Suprapubic skin (tissue), 4 donors: ENCODE measurements at regions not wholly inside any gene's neighbourhood (a gene's known extent, or its start where the extent isn't known, plus 50 kb on each side); places are given as distances from the start of the nearest gene placed in this dataset.
A peak's percentile ranks its signal among the peaks of the same experiment; 100 is the strongest.

Experiments used
- DNase-seq, 2 donors: peaks; one replicate each; pipeline ENCODE4 v3.0.0-alpha.2; 2019; ENCODE audit warnings: low spot score in 2 of 2
- H3K27ac ChIP-seq: fragments of 200-600 bp; sonication (generic); one replicate; pipeline ENCODE4 v1.5.1; 2019
- H3K27me3 ChIP-seq: fragments of 200-600 bp; sonication (generic); one replicate; pipeline ENCODE4 v1.5.1; 2019
- H3K36me3 ChIP-seq: fragments of 200-600 bp; sonication (generic); one replicate; pipeline ENCODE4 v1.5.1; 2019
- H3K4me1 ChIP-seq: fragments of 200-600 bp; sonication (generic); one replicate; pipeline ENCODE4 v1.5.1; 2019
- H3K4me3 ChIP-seq: fragments of 200-600 bp; sonication (generic); one replicate; pipeline ENCODE4 v1.5.1; 2019; ENCODE audit warnings: mild to moderate bottlenecking
- H3K9me3 ChIP-seq: fragments of 200-600 bp; sonication (generic); one replicate; pipeline ENCODE4 v1.5.1; 2019
- EP300 ChIP-seq: sonication (generic); formaldehyde crosslinking; IDR thresholded peaks from one replicate; pipeline ENCODE4 v1.6.1; 2017; ENCODE audit warnings: antibody characterized with exemption
- POLR2A ChIP-seq, 2 donors: fragments of 450-650 bp; IDR thresholded peaks; one replicate each; pipeline ENCODE4 v1.6.1; 2017; ENCODE audit warnings: antibody characterized with exemption in 2 of 2, mild to moderate bottlenecking in 2 of 2, moderate library complexity in 2 of 2
- POLR2AphosphoS5 ChIP-seq, 3 donors: sonication (generic); formaldehyde crosslinking; IDR thresholded peaks; one replicate each; pipeline ENCODE4 v1.6.1; 2017; ENCODE audit warnings: antibody characterized with exemption in 3 of 3
- WGBS: methylation state at CpG from one replicate; pipeline ENCODE4 v1.1.5; 2018; 5-methylcytosine and 5-hydroxymethylcytosine counted together
- TF ChIP-seq, protein P1 (sequence below), 2 donors: fragments of 200-600 bp in 1 of 2; fragments of 450-650 bp in 1 of 2; sonication (generic) in 1 of 2; IDR thresholded peaks; one replicate each; pipeline ENCODE4 v1.5.1; 2016 to 2019; ENCODE audit warnings: antibody characterized with exemption in 2 of 2, mild to moderate bottlenecking in 1 of 2, moderate library complexity in 1 of 2

DNA sequence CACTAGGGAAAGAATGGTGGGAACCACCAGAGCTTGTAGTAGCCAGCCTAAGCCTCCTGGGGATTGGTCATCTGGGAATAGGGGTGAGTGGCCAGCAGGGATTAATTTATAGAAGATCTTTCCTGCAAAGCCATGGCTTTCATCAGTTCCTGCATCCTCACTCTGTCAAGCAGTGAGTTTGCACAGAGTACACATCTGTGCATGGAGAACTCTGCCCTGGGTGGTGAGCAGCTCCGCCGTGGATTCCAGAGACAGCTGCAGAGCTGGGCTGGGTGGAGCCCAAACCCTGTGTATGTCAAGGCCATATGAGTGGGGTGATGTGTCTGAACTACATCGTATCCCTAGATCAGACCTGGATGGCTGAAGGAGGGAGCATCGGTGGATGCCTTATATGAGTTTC, 182.2 kb downstream of the GLI2 start:
- Histone ChIP-seq H3K4me1 (peaks cover 28% of the 10 kb centered on the region), H3K9me3 (no peaks in the 10 kb centered on the region), H3K27me3 (no peaks in the 10 kb centered on the region), H3K36me3 (no peaks in the 10 kb centered on the region), H3K27ac (no peak overlapping the region), H3K4me3 (no peak overlapping the region)
- DNase-seq: no peak
- WGBS: 81% methylated on average over 4 of the region's 4 CpGs
- TF ChIP-seq, protein P1, sequence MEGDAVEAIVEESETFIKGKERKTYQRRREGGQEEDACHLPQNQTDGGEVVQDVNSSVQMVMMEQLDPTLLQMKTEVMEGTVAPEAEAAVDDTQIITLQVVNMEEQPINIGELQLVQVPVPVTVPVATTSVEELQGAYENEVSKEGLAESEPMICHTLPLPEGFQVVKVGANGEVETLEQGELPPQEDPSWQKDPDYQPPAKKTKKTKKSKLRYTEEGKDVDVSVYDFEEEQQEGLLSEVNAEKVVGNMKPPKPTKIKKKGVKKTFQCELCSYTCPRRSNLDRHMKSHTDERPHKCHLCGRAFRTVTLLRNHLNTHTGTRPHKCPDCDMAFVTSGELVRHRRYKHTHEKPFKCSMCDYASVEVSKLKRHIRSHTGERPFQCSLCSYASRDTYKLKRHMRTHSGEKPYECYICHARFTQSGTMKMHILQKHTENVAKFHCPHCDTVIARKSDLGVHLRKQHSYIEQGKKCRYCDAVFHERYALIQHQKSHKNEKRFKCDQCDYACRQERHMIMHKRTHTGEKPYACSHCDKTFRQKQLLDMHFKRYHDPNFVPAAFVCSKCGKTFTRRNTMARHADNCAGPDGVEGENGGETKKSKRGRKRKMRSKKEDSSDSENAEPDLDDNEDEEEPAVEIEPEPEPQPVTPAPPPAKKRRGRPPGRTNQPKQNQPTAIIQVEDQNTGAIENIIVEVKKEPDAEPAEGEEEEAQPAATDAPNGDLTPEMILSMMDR (IDR thresholded peaks at IDR 0.05): no peak
- no peak for TF ChIP-seq POLR2A (IDR thresholded peaks at IDR 0.05)
- TF ChIP-seq EP300: no peak
- TF ChIP-seq POLR2AphosphoS5 (IDR thresholded peaks at IDR 0.05): no peak

DNA sequence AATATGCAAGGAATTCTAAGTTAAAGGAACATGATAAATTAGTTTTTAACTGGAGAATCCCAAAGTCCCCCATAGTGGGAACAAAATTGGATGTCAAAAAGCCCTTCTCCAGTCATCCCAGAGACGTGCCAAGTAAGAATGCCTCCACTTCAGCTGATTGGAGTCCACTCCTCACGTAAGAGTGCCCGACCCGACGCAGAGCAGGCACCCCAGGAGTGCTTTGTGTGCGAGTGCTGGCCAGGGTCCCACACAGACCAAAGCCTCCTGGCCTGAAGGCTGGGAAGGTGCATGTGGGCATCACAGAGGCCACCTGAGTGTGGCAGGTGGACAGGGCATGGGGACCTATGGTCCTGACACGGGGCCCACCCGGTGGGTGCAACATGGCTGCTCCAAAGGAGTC, 183.5 kb downstream of the GLI2 start:
- no peaks in the 10 kb centered on the region for H3K9me3 ChIP-seq
- WGBS: 92% methylated on average over 8 of the region's 8 CpGs
- no peaks in the 10 kb centered on the region for H3K27me3 ChIP-seq
- no peak overlapping the region for H3K27ac ChIP-seq
- H3K36me3 ChIP-seq: no peaks in the 10 kb centered on the region
- H3K4me1 ChIP-seq: peaks cover 17% of the 10 kb centered on the region
- no peak for TF ChIP-seq EP300
- no peak overlapping the region for H3K4me3 ChIP-seq
- DNase-seq: no peak

DNA sequence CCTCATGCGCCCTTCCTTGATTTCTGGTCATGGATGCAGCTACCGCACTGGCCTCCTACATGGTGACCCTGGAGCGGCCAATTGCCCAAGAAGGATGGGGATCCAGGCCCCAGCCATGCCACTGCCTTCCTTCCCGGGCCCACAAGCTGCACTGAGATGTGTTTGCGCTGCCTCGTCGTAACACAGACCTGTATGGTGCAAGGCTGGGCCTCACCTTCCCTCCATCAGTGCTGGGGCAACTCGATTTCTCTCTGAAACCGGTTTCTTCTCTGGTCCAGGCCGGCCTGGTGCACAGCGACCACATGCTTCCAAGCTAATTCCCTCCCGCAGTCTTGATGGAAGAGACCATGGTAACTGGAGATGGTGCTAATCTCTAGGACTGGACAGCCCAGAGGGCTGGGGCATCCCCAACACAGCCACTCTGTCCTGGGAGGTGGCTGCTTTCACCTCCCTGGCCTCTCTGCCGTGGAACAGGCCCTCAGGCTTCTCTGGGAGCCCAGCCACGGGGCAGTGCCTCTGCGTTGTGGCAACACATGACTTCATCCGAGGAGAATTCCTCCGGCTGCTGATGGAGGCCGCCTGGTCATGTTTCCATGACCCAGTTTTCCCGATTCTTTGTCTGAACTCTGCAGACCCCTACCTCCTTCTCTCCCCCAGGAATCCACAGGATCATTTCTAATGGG, 184.2 kb downstream of the GLI2 start:
- H3K4me3 ChIP-seq: no peak overlapping the region
- WGBS: 77% methylated on average over 17 of the region's 19 CpGs
- H3K36me3 ChIP-seq: no peaks in the 10 kb centered on the region
- H3K27ac ChIP-seq: peak overlapping the region; percentile 49
- no peak for TF ChIP-seq POLR2AphosphoS5 (IDR thresholded peaks at IDR 0.05)
- no peak for TF ChIP-seq POLR2A (IDR thresholded peaks at IDR 0.05)
- TF ChIP-seq EP300: no peak
- TF ChIP-seq, protein P1 (IDR thresholded peaks at IDR 0.05): no peak
- no peaks in the 10 kb centered on the region for H3K9me3 ChIP-seq
- DNase-seq: no peak
- H3K27me3 ChIP-seq: no peaks in the 10 kb centered on the region
- H3K4me1 ChIP-seq: peaks cover 11% of the 10 kb centered on the region

DNA sequence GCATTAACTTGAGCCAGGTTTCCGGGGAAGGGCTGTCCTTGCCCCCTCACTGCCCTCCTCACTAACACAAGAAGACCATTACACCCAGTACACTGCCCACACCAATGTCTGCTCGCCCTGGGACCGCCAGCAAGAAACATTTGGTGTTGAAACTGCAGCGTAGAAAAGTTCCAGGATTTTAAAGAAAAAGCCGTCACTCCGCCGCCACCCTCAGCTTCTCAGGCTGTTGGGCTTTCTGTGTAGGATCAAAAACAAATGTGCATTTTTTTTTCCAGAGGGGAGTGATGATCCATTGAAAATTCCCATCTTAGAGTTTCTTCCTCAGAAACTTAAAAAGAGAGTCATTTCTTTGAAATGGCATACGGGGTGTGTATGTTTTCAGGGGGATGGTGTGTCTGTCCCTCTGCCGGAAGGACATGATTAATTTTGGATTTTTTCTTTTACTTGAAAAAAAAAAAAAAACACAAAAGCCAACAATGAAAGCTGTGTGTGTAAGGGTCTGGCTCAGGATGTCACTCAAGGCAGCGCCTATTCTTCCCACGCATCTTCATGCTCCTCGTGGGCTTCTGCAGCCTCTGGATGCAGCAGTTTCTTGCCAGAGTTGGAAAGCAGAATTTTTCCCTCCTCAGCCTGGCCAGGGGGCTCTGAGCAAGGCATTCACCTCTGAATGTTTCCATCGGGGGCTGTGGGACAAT, 184.9 kb downstream of the GLI2 start:
- TF ChIP-seq EP300: no peak
- no peak for TF ChIP-seq POLR2A (IDR thresholded peaks at IDR 0.05)
- TF ChIP-seq, protein P1 (IDR thresholded peaks at IDR 0.05): no peak
- no peak for TF ChIP-seq POLR2AphosphoS5 (IDR thresholded peaks at IDR 0.05)
- Histone ChIP-seq H3K9me3 (no peaks in the 10 kb centered on the region), H3K4me3 (no peak overlapping the region), H3K4me1 (peaks cover 4% of the 10 kb centered on the region), H3K36me3 (no peaks in the 10 kb centered on the region), H3K27me3 (no peaks in the 10 kb centered on the region), H3K27ac (peak overlapping the region; percentile 49)
- DNase-seq: no peak
- WGBS: 70% methylated on average over 13 of the region's 13 CpGs

DNA sequence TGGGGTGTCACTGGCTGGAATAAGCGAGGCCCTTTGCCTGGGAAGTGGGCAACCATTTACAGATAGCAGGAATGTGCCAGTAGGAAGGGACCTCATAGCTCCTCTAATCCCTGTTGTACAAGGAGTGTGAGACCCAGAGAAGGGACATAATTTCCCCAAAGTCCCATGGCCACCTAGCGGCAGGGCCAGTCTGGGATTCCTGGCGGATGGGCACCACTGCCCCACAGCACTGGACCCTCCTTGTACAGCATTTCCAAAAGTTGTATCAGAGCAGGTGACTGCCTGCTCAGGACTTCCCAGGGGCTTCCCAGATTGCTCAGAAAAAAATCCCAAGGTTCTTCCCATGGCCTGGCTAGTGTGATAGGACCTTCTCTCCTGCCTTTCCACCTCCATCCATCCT, 185.8 kb downstream of the GLI2 start:
- no peak overlapping the region for H3K27ac ChIP-seq
- H3K36me3 ChIP-seq: no peaks in the 10 kb centered on the region
- no peaks in the 10 kb centered on the region for H3K9me3 ChIP-seq
- WGBS: 96% methylated on average over 3 of the region's 3 CpGs
- no peak overlapping the region for H3K4me3 ChIP-seq
- TF ChIP-seq, protein P1 (IDR thresholded peaks at IDR 0.05): no peak
- TF ChIP-seq POLR2AphosphoS5 (IDR thresholded peaks at IDR 0.05): no peak
- no peak for TF ChIP-seq POLR2A (IDR thresholded peaks at IDR 0.05)
- no peak for TF ChIP-seq EP300
- H3K27me3 ChIP-seq: no peaks in the 10 kb centered on the region
- DNase-seq: no peak
- H3K4me1 ChIP-seq: no peaks in the 10 kb centered on the region
